Testis (tissue), 2 donors: ENCODE measurements at regions not wholly inside any gene's neighbourhood (a gene's known extent, or its start where the extent isn't known, plus 50 kb on each side); places are given as distances from the start of the nearest gene placed in this dataset.

Source experiments
- DNase-seq: peaks from one replicate; pipeline ENCODE4 v3.0.0-alpha.2; 2019
- H3K27ac ChIP-seq, 2 donors: fragments of 200-600 bp; sonication (generic); one replicate each; pipeline ENCODE4 v1.5.1; 2019
- H3K27me3 ChIP-seq: fragments of 200-600 bp; sonication (generic); one replicate; pipeline ENCODE4 v1.5.1; 2019
- H3K36me3 ChIP-seq: fragments of 200-600 bp; sonication (generic); one replicate; pipeline ENCODE4 v1.5.1; 2017; ENCODE audit warnings: low read depth; ENCODE audit errors: missing control alignments
- H3K4me1 ChIP-seq: fragments of 200-600 bp; sonication (generic); one replicate; pipeline ENCODE4 v1.5.1; 2019
- H3K4me3 ChIP-seq, 2 donors: fragments of 200-600 bp; sonication (generic); one replicate each; pipeline ENCODE4 v1.5.1; 2017 to 2019
- H3K9me3 ChIP-seq: fragments of 200-600 bp; sonication (generic); one replicate; pipeline ENCODE4 v1.5.1; 2017
- CTCF ChIP-seq, 3 experiments: fragments of 450-650 bp in 2 of 3; fragments of 200-600 bp in 1 of 3; sonication (generic) in 1 of 3; IDR thresholded peaks; one replicate each; pipeline ENCODE4 v1.5.1; 2016 to 2019; ENCODE audit warnings: antibody characterized with exemption in 3 of 3, mild to moderate bottlenecking in 2 of 3, moderate library complexity in 1 of 3
- POLR2A ChIP-seq: fragments of 450-650 bp; IDR thresholded peaks from one replicate; pipeline ENCODE4 v1.6.1; 2017; ENCODE audit warnings: antibody characterized with exemption, mild to moderate bottlenecking, moderate library complexity
- WGBS, 2 donors: methylation state at CpG; one replicate each; pipeline ENCODE4 v1.1.5; 2018; 5-methylcytosine and 5-hydroxymethylcytosine counted together
- intact Hi-C: fragments of 100-400 bp; cut with DNase I; formaldehyde crosslinking; loops from one replicate; pipeline ENCODE4 v1.15.1; 2023; ENCODE audit warnings: low total_unique reads

GRCh38 chrX:117744958-117745357 lies 371.7 kb downstream of the KLHL13 start:
- Histone ChIP-seq H3K4me3 (no peak overlapping the region), H3K9me3 (no peaks in the 10 kb centered on the region), H3K27ac (no peak overlapping the region), H3K36me3 (no peaks in the 10 kb centered on the region), H3K4me1 (no peaks in the 10 kb centered on the region), H3K27me3 (no peaks in the 10 kb centered on the region)
- intact Hi-C loops, result no loop called here
- DNase-seq, result no peak
- TF ChIP-seq POLR2A (no peak), CTCF (IDR thresholded peaks at IDR 0.05) (no peak)

DNA sequence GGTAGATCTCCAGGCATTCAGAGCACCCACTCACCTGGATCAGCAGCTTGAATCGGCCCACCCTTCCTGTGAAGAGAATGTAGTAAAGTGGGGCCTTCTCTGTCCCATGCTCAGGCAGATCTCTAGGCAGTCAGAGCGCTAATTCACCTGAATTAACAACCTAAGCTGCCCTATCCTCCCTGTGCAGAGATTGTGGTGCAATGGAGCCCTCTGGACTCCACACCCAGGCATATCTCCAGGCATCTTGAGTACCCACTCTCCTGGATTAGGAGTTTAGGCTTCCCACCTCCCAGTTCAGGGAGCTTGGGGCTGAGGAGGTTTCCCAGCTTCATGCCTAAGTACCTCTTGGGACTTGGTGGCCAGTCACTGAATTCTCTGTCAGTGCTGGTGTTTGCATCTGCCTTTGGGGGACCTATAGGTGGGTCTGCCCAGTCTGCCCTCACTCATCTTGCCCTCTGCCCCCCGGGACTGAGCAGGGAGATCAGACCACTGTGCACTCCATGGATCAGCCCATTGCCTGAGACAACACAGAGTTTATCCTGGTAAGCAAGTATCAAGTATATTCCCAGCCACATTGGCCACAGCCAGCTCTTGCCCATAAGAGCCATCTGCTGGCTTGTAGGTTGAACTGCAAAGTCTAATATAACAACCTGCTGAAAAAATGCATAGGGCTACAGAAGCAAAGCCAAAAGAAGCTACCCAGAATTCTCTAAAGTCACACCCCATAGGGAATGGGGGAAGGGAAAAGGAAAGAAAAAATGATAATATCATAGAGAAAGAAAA lies 372.9 kb downstream of the KLHL13 start:
- peak; percentile 20 for DNase-seq
- intact Hi-C loops, result no loop called here
- Histone ChIP-seq H3K4me3 (no peak overlapping the region), H3K4me1 (no peaks in the 10 kb centered on the region), H3K27ac (no peak overlapping the region), H3K36me3 (no peaks in the 10 kb centered on the region), H3K9me3 (no peaks in the 10 kb centered on the region), H3K27me3 (no peaks in the 10 kb centered on the region)
- TF ChIP-seq POLR2A, result no peak
- peak in 1 of 3 experiments; percentile 14 for TF ChIP-seq CTCF (IDR thresholded peaks at IDR 0.05)
- 60% methylated on average over 2 of the region's 3 CpGs; no CpG with 5 or more reads in 1 of the 2 donors for WGBS, 2 donors

- H3K4me3 ChIP-seq, result no peak overlapping the region
- H3K36me3 ChIP-seq, result no peaks in the 10 kb centered on the region
- no peak for TF ChIP-seq CTCF (IDR thresholded peaks at IDR 0.05)
- H3K9me3 ChIP-seq, result no peaks in the 10 kb centered on the region
- H3K4me1 ChIP-seq, result no peaks in the 10 kb centered on the region
- no peaks in the 10 kb centered on the region for H3K27me3 ChIP-seq
- intact Hi-C loops, result no loop called here
- no peak for DNase-seq
- WGBS, 2 donors, result 25 to 30% methylated on average over 1 of the region's 1 CpG
- H3K27ac ChIP-seq, result no peak overlapping the region
These were observed 403.2 kb downstream of the KLHL13 start for GRCh38 chrX:117713411-117713810.

GRCh38 chrX:117711782-117712181 lies 404.8 kb downstream of the KLHL13 start:
- intact Hi-C loops, result no loop called here
- H3K36me3 ChIP-seq, result no peaks in the 10 kb centered on the region
- H3K4me3 ChIP-seq, result no peak overlapping the region
- TF ChIP-seq CTCF (IDR thresholded peaks at IDR 0.05) (no peak), POLR2A (no peak)
- H3K4me1 ChIP-seq, result no peaks in the 10 kb centered on the region
- DNase-seq, result no peak
- H3K9me3 ChIP-seq, result no peaks in the 10 kb centered on the region
- WGBS, 2 donors, result 17 to 58% methylated on average over 1 of the region's 1 CpG
- H3K27ac ChIP-seq, result no peak overlapping the region
- no peaks in the 10 kb centered on the region for H3K27me3 ChIP-seq
